HL-60 (cell line): ENCODE measurements at regions not wholly inside any gene's neighbourhood (a gene's known extent, or its start where the extent isn't known, plus 50 kb on each side); places are given as distances from the start of the nearest gene placed in this dataset.

ENCODE experiments used
- CTCF ChIP-seq: IDR thresholded peaks from one replicate; pipeline ENCODE4 v1.5.1; 2011; ENCODE audit warnings: low read length, control low read depth, inconsistent platforms; ENCODE audit not compliant: insufficient read depth
- SPI1 ChIP-seq: IDR thresholded peaks from 2 replicates; pipeline ENCODE4 v1.6.1; 2012; ENCODE audit warnings: low read depth, mild to moderate bottlenecking, borderline replicate concordance

GRCh38 chr22:19643448-19644313, 70.6 kb upstream of the SEPTIN5 start:
- no peak for TF ChIP-seq CTCF
- no peak for TF ChIP-seq SPI1
